HG02981 (cell line): ENCODE measurements at regions not wholly inside any gene's neighbourhood (a gene's known extent, or its start where the extent isn't known, plus 50 kb on each side); places are given as distances from the start of the nearest gene placed in this dataset.

Source experiments
- ATAC-seq: cut with Tn5 transposase; IDR thresholded peaks from one replicate; pipeline ENCODE4 v1.9.1; 2021; ENCODE audit warnings: mild to moderate bottlenecking, moderate library complexity; ENCODE audit not compliant: unreplicated experiment

- no peak for ATAC-seq
Observed at GRCh38 chr2:211132573-211132972, 576.2 kb downstream of the CPS1 start.

- ATAC-seq: no peak
Observed at GRCh38 chr2:211133766-211134165, 577.4 kb downstream of the CPS1 start.

GRCh38 chr2:211138551-211138950, 582.2 kb downstream of the CPS1 start:
- ATAC-seq: no peak

- ATAC-seq: no peak
Observed at GRCh38 chr2:211141646-211142045, 585.2 kb downstream of the CPS1 start.

- ATAC-seq: no peak
Observed at GRCh38 chr2:211144078-211144477, 587.7 kb downstream of the CPS1 start.

GRCh38 chr2:211144974-211145665, 588.7 kb downstream of the CPS1 start:
- no peak for ATAC-seq

- no peak for ATAC-seq
Observed at GRCh38 chr2:211149731-211150130, 593.3 kb downstream of the CPS1 start.

- no peak for ATAC-seq
Observed at GRCh38 chr2:211157211-211157610, 600.8 kb downstream of the CPS1 start.

GRCh38 chr2:211157856-211158463, 601.6 kb downstream of the CPS1 start:
- ATAC-seq: peak; percentile 99

GRCh38 chr2:211159972-211160371, 603.6 kb downstream of the CPS1 start:
- no peak for ATAC-seq

- ATAC-seq: no peak
Observed at GRCh38 chr2:211161236-211161635, 604.8 kb downstream of the CPS1 start.

- no peak for ATAC-seq
Observed at GRCh38 chr2:211162911-211163310, 606.5 kb downstream of the CPS1 start.

- ATAC-seq: no peak
Observed at GRCh38 chr2:211170843-211171242, 614.4 kb downstream of the CPS1 start.

GRCh38 chr2:211174021-211174420, 617.6 kb downstream of the CPS1 start:
- no peak for ATAC-seq

GRCh38 chr2:211174631-211175030, 618.2 kb downstream of the CPS1 start:
- no peak for ATAC-seq

- ATAC-seq: no peak
Observed at GRCh38 chr2:211175956-211176355, 619.6 kb downstream of the CPS1 start.

- ATAC-seq: no peak
Observed at GRCh38 chr2:211176514-211177141, 620.2 kb downstream of the CPS1 start.

GRCh38 chr2:211181626-211182025, 625.2 kb downstream of the CPS1 start:
- no peak for ATAC-seq

- no peak for ATAC-seq
Observed at GRCh38 chr2:211187602-211188001, 631.2 kb downstream of the CPS1 start.

GRCh38 chr2:211203986-211204385, 647.6 kb downstream of the CPS1 start:
- no peak for ATAC-seq

- ATAC-seq: no peak
Observed at GRCh38 chr2:211204456-211204855, 648.1 kb downstream of the CPS1 start.

GRCh38 chr2:211204902-211205301, 648.5 kb downstream of the CPS1 start:
- no peak for ATAC-seq
